NT2/D1 (cell line): ENCODE measurements at regions not wholly inside any gene's neighbourhood (a gene's known extent, or its start where the extent isn't known, plus 50 kb on each side); places are given as distances from the start of the nearest gene placed in this dataset.

ENCODE experiments used
- DNase-seq: peaks from one replicate; pipeline ENCODE4 v3.0.0-alpha.2; 2011; ENCODE audit warnings: low read depth, low spot score
- H3K27me3 ChIP-seq: 2 replicates; pipeline ENCODE4 v1.6.0; 2011; ENCODE audit warnings: mild to moderate bottlenecking; ENCODE audit not compliant: insufficient read length, insufficient read depth
- H3K36me3 ChIP-seq: 2 replicates; pipeline ENCODE4 v1.6.1; 2011; ENCODE audit warnings: mild to moderate bottlenecking, low read length, mixed read lengths; ENCODE audit not compliant: insufficient read depth, insufficient read length
- H3K4me1 ChIP-seq: 2 replicates; pipeline ENCODE4 v1.5.1; 2011; ENCODE audit not compliant: insufficient read depth, insufficient read length
- H3K4me3 ChIP-seq: 2 replicates; pipeline ENCODE4 v1.5.1; 2011; ENCODE audit warnings: low read depth; ENCODE audit not compliant: insufficient read length
- H3K9ac ChIP-seq: 2 replicates; pipeline ENCODE4 v1.6.0; 2011; ENCODE audit warnings: low read depth; ENCODE audit not compliant: insufficient read length
- H3K9me3 ChIP-seq: 2 replicates; pipeline ENCODE4 v1.5.1; 2011; ENCODE audit warnings: mild to moderate bottlenecking, low read length; ENCODE audit not compliant: insufficient read depth
- SUZ12 ChIP-seq: IDR thresholded peaks from 2 replicates; pipeline ENCODE4 v1.6.1; 2011; ENCODE audit not compliant: insufficient read length, insufficient read depth; ENCODE audit errors: extremely low read depth
- YY1 ChIP-seq: IDR thresholded peaks from 2 replicates; pipeline ENCODE4 v1.6.1; 2011; ENCODE audit not compliant: insufficient read length, insufficient read depth
- ZNF274 ChIP-seq: IDR thresholded peaks from 2 replicates; pipeline ENCODE4 v1.6.1; 2011; ENCODE audit warnings: mild to moderate bottlenecking, low read depth, low read length

- Histone ChIP-seq H3K4me1 (no peaks in the 10 kb centered on the region), H3K9ac (no peak overlapping the region), H3K4me3 (no peak overlapping the region), H3K9me3 (no peaks in the 10 kb centered on the region), H3K36me3 (no peaks in the 10 kb centered on the region), H3K27me3 (no peaks in the 10 kb centered on the region)
- DNase-seq = no peak
- TF ChIP-seq ZNF274 (no peak), SUZ12 (no peak), YY1 (no peak)
Measured at GRCh38 chr12:14153803-14154202, 172.4 kb upstream of the GRIN2B start.

- Histone ChIP-seq H3K4me1 (no peaks in the 10 kb centered on the region), H3K36me3 (no peaks in the 10 kb centered on the region), H3K9me3 (no peaks in the 10 kb centered on the region), H3K9ac (no peak overlapping the region), H3K27me3 (no peaks in the 10 kb centered on the region), H3K4me3 (no peak overlapping the region)
- TF ChIP-seq SUZ12 = no peak
- no peak for TF ChIP-seq YY1
- TF ChIP-seq ZNF274 = no peak
- DNase-seq = no peak
Measured at GRCh38 chr12:14156606-14157005, 175.2 kb upstream of the GRIN2B start.

- TF ChIP-seq YY1 (no peak), SUZ12 (no peak), ZNF274 (no peak)
- Histone ChIP-seq H3K9ac (no peak overlapping the region), H3K27me3 (no peaks in the 10 kb centered on the region), H3K4me1 (no peaks in the 10 kb centered on the region), H3K36me3 (no peaks in the 10 kb centered on the region), H3K4me3 (no peak overlapping the region), H3K9me3 (no peaks in the 10 kb centered on the region)
- DNase-seq = no peak
Measured at GRCh38 chr12:14157088-14157747, 175.8 kb upstream of the GRIN2B start.

- Histone ChIP-seq H3K27me3 (no peaks in the 10 kb centered on the region), H3K9ac (no peak overlapping the region), H3K4me3 (no peak overlapping the region), H3K36me3 (no peaks in the 10 kb centered on the region), H3K9me3 (no peaks in the 10 kb centered on the region), H3K4me1 (no peaks in the 10 kb centered on the region)
- no peak for DNase-seq
- TF ChIP-seq SUZ12 = no peak
- TF ChIP-seq YY1 = no peak
- no peak for TF ChIP-seq ZNF274
Measured at GRCh38 chr12:14164266-14164665, 182.9 kb upstream of the GRIN2B start.

GRCh38 chr12:14167005-14167628, 185.7 kb upstream of the GRIN2B start:
- TF ChIP-seq YY1 (no peak), SUZ12 (no peak), ZNF274 (no peak)
- Histone ChIP-seq H3K9me3 (no peaks in the 10 kb centered on the region), H3K27me3 (no peaks in the 10 kb centered on the region), H3K4me1 (no peaks in the 10 kb centered on the region), H3K4me3 (no peak overlapping the region), H3K36me3 (no peaks in the 10 kb centered on the region), H3K9ac (peak overlapping the region; percentile 22)
- peak; percentile 79 for DNase-seq

GRCh38 chr12:14169281-14169680, 187.9 kb upstream of the GRIN2B start:
- no peaks in the 10 kb centered on the region for H3K27me3 ChIP-seq
- DNase-seq = no peak
- TF ChIP-seq YY1 (no peak), SUZ12 (no peak), ZNF274 (no peak)
- H3K4me1 ChIP-seq = no peaks in the 10 kb centered on the region
- H3K9me3 ChIP-seq = no peaks in the 10 kb centered on the region
- H3K36me3 ChIP-seq = no peaks in the 10 kb centered on the region
- H3K9ac ChIP-seq = no peak overlapping the region
- no peak overlapping the region for H3K4me3 ChIP-seq

- H3K9me3 ChIP-seq = no peaks in the 10 kb centered on the region
- no peaks in the 10 kb centered on the region for H3K36me3 ChIP-seq
- H3K27me3 ChIP-seq = no peaks in the 10 kb centered on the region
- H3K9ac ChIP-seq = no peak overlapping the region
- peaks cover 2% of the 10 kb centered on the region for H3K4me1 ChIP-seq
- H3K4me3 ChIP-seq = no peak overlapping the region
- DNase-seq = no peak
- no peak for TF ChIP-seq ZNF274
Measured at GRCh38 chr12:14171106-14171505, 189.7 kb upstream of the GRIN2B start.
